GM23248 (cell line): ENCODE measurements at regions not wholly inside any gene's neighbourhood (a gene's known extent, or its start where the extent isn't known, plus 50 kb on each side); places are given as distances from the start of the nearest gene placed in this dataset.
"Not testable (repeated sequence)": the region's sequence is repeated elsewhere in the genome, so short reads cannot be mapped to it uniquely, and the experiment has no call there.

Source experiments
- DNase-seq: peaks from one replicate; pipeline ENCODE4 v3.0.0-alpha.2; 2015
- H2AFZ ChIP-seq: fragments of 200-600 bp; sonication (generic); 2 replicates; pipeline ENCODE4 v1.6.1; 2016; ENCODE audit warnings: antibody characterized with exemption
- H3F3A ChIP-seq: fragments of 200-600 bp; sonication (generic); 2 replicates; pipeline ENCODE4 v1.6.1; 2016; ENCODE audit warnings: mild to moderate bottlenecking, antibody characterized with exemption, mixed run types; ENCODE audit not compliant: insufficient read depth
- H3K27ac ChIP-seq: fragments of 200-600 bp; sonication (generic); 2 replicates; pipeline ENCODE4 v1.5.1; 2016; ENCODE audit warnings: mild to moderate bottlenecking
- H3K27me3 ChIP-seq: fragments of 200-600 bp; sonication (generic); replicated peaks from 2 replicates; pipeline ENCODE4 v1.6.1; 2016; ENCODE audit warnings: mild to moderate bottlenecking; ENCODE audit not compliant: insufficient read depth
- H3K36me3 ChIP-seq: fragments of 200-600 bp; sonication (generic); 2 replicates; pipeline ENCODE4 v1.6.1; 2016; ENCODE audit warnings: low read depth, mild to moderate bottlenecking
- H3K4me1 ChIP-seq: fragments of 200-600 bp; sonication (generic); 2 replicates; pipeline ENCODE4 v1.6.1; 2016; ENCODE audit warnings: mild to moderate bottlenecking; ENCODE audit not compliant: insufficient read depth
- H3K4me2 ChIP-seq: fragments of 200-600 bp; sonication (generic); one replicate; pipeline ENCODE4 v1.6.1; 2016; ENCODE audit warnings: mild to moderate bottlenecking; ENCODE audit not compliant: unreplicated experiment
- H3K4me3 ChIP-seq: fragments of 200-600 bp; sonication (generic); 2 replicates; pipeline ENCODE4 v1.5.1; 2016; ENCODE audit warnings: mild to moderate bottlenecking
- H3K79me2 ChIP-seq: fragments of 200-600 bp; sonication (generic); 2 replicates; pipeline ENCODE4 v1.6.1; 2016; ENCODE audit warnings: mild to moderate bottlenecking; ENCODE audit not compliant: insufficient read depth
- H3K9ac ChIP-seq: fragments of 200-600 bp; sonication (generic); 2 replicates; pipeline ENCODE4 v1.6.1; 2016; ENCODE audit warnings: mild to moderate bottlenecking
- H3K9me2 ChIP-seq: fragments of 200-600 bp; sonication (generic); 2 replicates; pipeline ENCODE4 v1.6.1; 2016; ENCODE audit warnings: mixed run types, mild to moderate bottlenecking, moderate library complexity; ENCODE audit not compliant: insufficient read depth
- H3K9me3 ChIP-seq: fragments of 200-600 bp; sonication (generic); one replicate; pipeline ENCODE4 v1.6.1; 2017; ENCODE audit warnings: low read depth
- H4K20me1 ChIP-seq: fragments of 200-600 bp; sonication (generic); 2 replicates; pipeline ENCODE4 v1.6.0; 2016; ENCODE audit not compliant: insufficient read depth
- EZH2 ChIP-seq: fragments of 200-600 bp; sonication (generic); IDR thresholded peaks from 2 replicates; pipeline ENCODE4 v1.6.1; 2018; ENCODE audit warnings: antibody characterized with exemption, mild to moderate bottlenecking; ENCODE audit not compliant: insufficient read depth, poor library complexity, severe bottlenecking
- EZH2phosphoT487 ChIP-seq: fragments of 200-600 bp; sonication (generic); IDR thresholded peaks from 2 replicates; pipeline ENCODE4 v1.6.1; 2018; ENCODE audit warnings: antibody characterized with exemption, moderate library complexity, mild to moderate bottlenecking, low read depth; ENCODE audit not compliant: insufficient read depth
- WGBS, 2 experiments: methylation state at CpG; one replicate each; pipeline ENCODE4 v1.1.6; 2015 to 2017; ENCODE audit warnings: low lambda C conversion rate in 2 of 2, low coverage in 1 of 2; ENCODE audit errors: missing lambda C conversion rate in 2 of 2; 5-methylcytosine and 5-hydroxymethylcytosine counted together
- in situ Hi-C: fragments of 300-500 bp; cut with MboI; formaldehyde crosslinking; loops from 2 replicates; pipeline ENCODE4 v1.15.0; 2020

DNA sequence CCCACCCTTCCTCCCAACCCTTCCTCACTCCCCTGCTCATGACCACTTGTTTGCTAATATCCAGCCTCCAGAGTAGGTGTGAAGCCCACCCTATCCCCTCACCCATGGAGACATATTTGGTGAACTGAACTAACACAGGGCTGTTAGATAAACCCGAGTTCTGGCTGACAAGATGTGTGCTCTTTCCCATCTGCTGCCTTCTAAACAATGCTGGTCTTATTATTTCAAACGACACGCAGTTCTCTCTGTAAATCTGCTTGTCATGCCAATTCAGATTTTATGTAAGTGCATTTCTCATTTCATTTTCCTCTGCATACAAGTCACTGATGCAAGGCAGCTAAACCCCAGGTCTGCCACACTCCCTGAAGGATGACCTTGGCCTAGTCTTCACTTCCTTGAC, 343.0 kb upstream of the CDH5 start:
- no peak for TF ChIP-seq EZH2phosphoT487
- no peak for TF ChIP-seq EZH2
- H3K4me3 ChIP-seq: no peak overlapping the region
- H2AFZ ChIP-seq: no peak overlapping the region
- no peaks in the 10 kb centered on the region for H3K36me3 ChIP-seq
- H3K9me2 ChIP-seq: no peaks in the 10 kb centered on the region
- H4K20me1 ChIP-seq: no peaks in the 10 kb centered on the region
- no peaks in the 10 kb centered on the region for H3K9me3 ChIP-seq
- no peak overlapping the region for H3K27ac ChIP-seq
- H3F3A ChIP-seq: peaks cover 13% of the 10 kb centered on the region
- no peak for DNase-seq
- no peak overlapping the region for H3K9ac ChIP-seq
- H3K4me1 ChIP-seq: peaks cover 10% of the 10 kb centered on the region
- no peaks in the 10 kb centered on the region for H3K79me2 ChIP-seq
- WGBS, 2 experiments: 70% methylated on average over 3 of the region's 3 CpGs
- H3K27me3 ChIP-seq: no peaks in the 10 kb centered on the region
- in situ Hi-C loops: no loop called here
- no peak overlapping the region for H3K4me2 ChIP-seq

DNA sequence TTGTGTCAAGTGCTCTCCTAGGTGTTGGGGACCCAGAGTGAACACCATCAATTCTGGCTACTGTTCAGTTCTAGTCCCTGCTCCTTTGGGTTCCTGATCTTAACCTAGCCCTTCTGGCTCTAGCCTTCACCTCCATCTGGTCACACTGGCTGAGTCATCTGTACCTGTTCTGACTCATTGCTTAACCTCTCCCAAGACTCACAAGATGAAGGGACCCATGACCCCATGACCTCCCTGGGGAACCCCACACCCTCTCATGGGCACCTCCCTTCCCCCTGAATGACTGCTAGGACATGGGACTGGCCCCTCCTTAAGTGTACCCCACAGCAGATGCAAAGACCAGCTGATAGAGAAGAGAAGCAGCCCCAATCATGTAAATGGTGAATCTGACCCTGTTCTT, 345.8 kb upstream of the CDH5 start:
- no peak overlapping the region for H2AFZ ChIP-seq
- DNase-seq: no peak
- no peaks in the 10 kb centered on the region for H3K36me3 ChIP-seq
- TF ChIP-seq EZH2phosphoT487 (no peak), EZH2 (no peak)
- no peak overlapping the region for H3K9ac ChIP-seq
- H3K27ac ChIP-seq: no peak overlapping the region
- H3K4me2 ChIP-seq: no peak overlapping the region
- no peaks in the 10 kb centered on the region for H3K79me2 ChIP-seq
- no peaks in the 10 kb centered on the region for H3K9me2 ChIP-seq
- no peak overlapping the region for H3K4me3 ChIP-seq
- no peaks in the 10 kb centered on the region for H3K9me3 ChIP-seq
- H3F3A ChIP-seq: peaks cover 6% of the 10 kb centered on the region; the same call in 1 of the 2 replicates
- H4K20me1 ChIP-seq: no peaks in the 10 kb centered on the region
- no peaks in the 10 kb centered on the region for H3K27me3 ChIP-seq
- peaks cover 6% of the 10 kb centered on the region for H3K4me1 ChIP-seq
- in situ Hi-C loops: no loop called here

DNA sequence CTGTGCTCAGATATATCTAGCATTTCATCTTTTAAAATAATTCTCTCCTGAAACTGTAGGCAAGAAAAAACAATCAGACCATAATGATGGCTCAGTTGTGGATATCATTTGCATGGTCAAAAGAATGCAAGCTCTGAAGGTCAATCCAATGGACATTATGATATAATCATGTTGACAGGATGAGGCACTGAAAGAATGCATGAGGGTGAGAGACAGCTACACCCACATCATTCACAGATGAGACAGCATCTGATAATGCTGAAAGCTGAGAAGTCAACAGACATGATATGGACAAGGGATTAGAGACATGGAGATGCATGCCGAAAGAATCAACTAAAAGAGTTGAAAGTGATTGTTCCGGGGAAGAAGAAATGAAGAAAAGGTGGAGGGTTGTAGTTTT, 346.4 kb upstream of the CDH5 start:
- peak overlapping the region; percentile 4 for H3K4me2 ChIP-seq
- H3K4me3 ChIP-seq: no peak overlapping the region
- H3K4me1 ChIP-seq: peaks cover 6% of the 10 kb centered on the region
- no peak overlapping the region for H3K9ac ChIP-seq
- H3K27ac ChIP-seq: no peak overlapping the region
- peaks cover 6% of the 10 kb centered on the region; the same call in 1 of the 2 replicates for H3F3A ChIP-seq
- TF ChIP-seq EZH2phosphoT487 (no peak), EZH2 (no peak)
- no peak overlapping the region for H2AFZ ChIP-seq
- 98% methylated on average over 2 of the region's 2 CpGs for WGBS, 2 experiments
- DNase-seq: no peak
- H3K79me2 ChIP-seq: no peaks in the 10 kb centered on the region
- H3K9me2 ChIP-seq: no peaks in the 10 kb centered on the region
- in situ Hi-C loops: no loop called here
- H3K9me3 ChIP-seq: no peaks in the 10 kb centered on the region
- no peaks in the 10 kb centered on the region for H3K36me3 ChIP-seq
- H3K27me3 ChIP-seq: no peaks in the 10 kb centered on the region
- H4K20me1 ChIP-seq: no peaks in the 10 kb centered on the region

DNA sequence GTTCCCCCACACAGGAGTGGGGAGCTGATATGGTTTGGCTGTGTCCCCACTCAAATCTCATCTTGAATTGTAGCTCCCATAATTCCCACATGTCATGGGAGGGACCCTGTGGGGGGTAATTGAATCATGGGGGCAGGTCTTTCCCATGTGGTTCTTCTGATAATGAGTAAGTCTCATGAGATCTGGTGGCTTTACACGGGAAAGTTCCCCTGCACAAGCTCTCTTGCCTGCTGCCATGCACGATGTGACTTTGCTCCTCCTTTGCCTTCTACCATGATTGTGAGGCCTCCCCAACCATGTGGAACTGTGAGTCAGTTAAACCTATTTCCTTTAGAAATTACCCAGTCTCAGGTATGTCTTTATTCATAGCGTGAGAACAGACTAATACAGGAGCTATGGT, 347.0 kb upstream of the CDH5 start:
- H4K20me1 ChIP-seq, H3F3A ChIP-seq, H3K9me3 ChIP-seq, H3K36me3 ChIP-seq, H3K9me2 ChIP-seq, H3K4me1 ChIP-seq, H3K4me2 ChIP-seq, in situ Hi-C loops, H3K27me3 ChIP-seq, H3K79me2 ChIP-seq, H3K4me3 ChIP-seq, H3K27ac ChIP-seq, DNase-seq, H3K9ac ChIP-seq, H2AFZ ChIP-seq: not testable (repeated sequence)
- 91 to 95% methylated on average over 3 of the region's 3 CpGs for WGBS, 2 experiments

DNA sequence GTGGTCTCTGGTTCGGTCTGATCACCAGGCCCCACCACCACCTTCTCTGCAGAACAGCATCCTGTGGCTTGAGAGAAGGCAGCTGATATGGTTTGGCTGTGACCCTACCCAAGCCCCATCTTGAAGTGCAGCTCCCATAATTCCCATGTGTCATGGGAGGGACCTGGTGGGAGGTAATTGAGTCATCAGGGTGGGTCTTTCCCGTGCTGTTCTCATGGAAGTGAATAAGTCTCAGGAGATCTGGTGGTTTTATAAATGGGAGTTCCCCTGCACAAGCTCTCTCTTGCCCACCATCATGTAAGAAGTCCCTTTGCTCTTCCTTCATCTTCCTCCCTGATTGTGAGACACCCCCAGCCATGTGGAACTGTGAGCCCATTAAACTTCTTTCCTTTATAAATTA, 352.3 kb upstream of the CDH5 start:
- H3K4me1 ChIP-seq: no peaks in the 10 kb centered on the region
- H4K20me1 ChIP-seq: no peaks in the 10 kb centered on the region
- H3K27me3 ChIP-seq: no peaks in the 10 kb centered on the region
- no peak overlapping the region for H3K27ac ChIP-seq
- H3K9ac ChIP-seq: no peak overlapping the region
- TF ChIP-seq EZH2: no peak
- TF ChIP-seq EZH2phosphoT487: no peak
- H3K36me3 ChIP-seq: no peaks in the 10 kb centered on the region
- WGBS, 2 experiments: 71 to 77% methylated on average over 2 of the region's 2 CpGs
- no peaks in the 10 kb centered on the region for H3K79me2 ChIP-seq
- no peaks in the 10 kb centered on the region for H3K9me2 ChIP-seq
- no peak overlapping the region for H3K4me2 ChIP-seq
- no peak overlapping the region for H2AFZ ChIP-seq
- H3K9me3 ChIP-seq: no peaks in the 10 kb centered on the region
- no peak for DNase-seq
- in situ Hi-C loops: no loop called here
- H3F3A ChIP-seq: no peaks in the 10 kb centered on the region
- no peak overlapping the region for H3K4me3 ChIP-seq
